ENCODE measurements at regions not wholly inside any gene's neighbourhood (a gene's known extent, or its start where the extent isn't known, plus 50 kb on each side); places are given as distances from the start of the nearest gene placed in this dataset.

GRCh38 chr16:87076950-87077749 lies 240.0 kb downstream of the C16orf95 start:
- FAIRE-seq: no peak
- TF ChIP-seq POLR2A (IDR thresholded peaks at IDR 0.05; ENCODE audit: low read depth, low read length): no peak
- TF ChIP-seq TAF1 (IDR thresholded peaks at IDR 0.05; ENCODE audit: borderline replicate concordance, low read depth, low read length): no peak
- no peak for TF ChIP-seq POLR2AphosphoS5 (IDR thresholded peaks at IDR 0.05; ENCODE audit: low read depth, low read length)
- DNase-seq (ENCODE audit: insufficient read length): no peak

- TF ChIP-seq POLR2A (IDR thresholded peaks at IDR 0.05; ENCODE audit: low read depth, low read length) (no peak), POLR2AphosphoS5 (IDR thresholded peaks at IDR 0.05; ENCODE audit: low read depth, low read length) (no peak), TAF1 (IDR thresholded peaks at IDR 0.05; ENCODE audit: borderline replicate concordance, low read depth, low read length) (no peak)
- DNase-seq (ENCODE audit: insufficient read length): no peak
- FAIRE-seq: no peak
Measured at GRCh38 chr16:87077750-87078127, 239.5 kb downstream of the C16orf95 start.

GRCh38 chr16:87080571-87081167 lies 236.5 kb downstream of the C16orf95 start:
- FAIRE-seq (no peak), DNase-seq (ENCODE audit: insufficient read length) (no peak)
- no peak for TF ChIP-seq POLR2A (IDR thresholded peaks at IDR 0.05; ENCODE audit: low read depth, low read length)
- TF ChIP-seq POLR2AphosphoS5 (IDR thresholded peaks at IDR 0.05; ENCODE audit: low read depth, low read length): no peak
- no peak for TF ChIP-seq TAF1 (IDR thresholded peaks at IDR 0.05; ENCODE audit: borderline replicate concordance, low read depth, low read length)

- TF ChIP-seq POLR2AphosphoS5 (IDR thresholded peaks at IDR 0.05; ENCODE audit: low read depth, low read length) (no peak), TAF1 (IDR thresholded peaks at IDR 0.05; ENCODE audit: borderline replicate concordance, low read depth, low read length) (no peak), POLR2A (IDR thresholded peaks at IDR 0.05; ENCODE audit: low read depth, low read length) (no peak)
- DNase-seq (ENCODE audit: insufficient read length) (no peak), FAIRE-seq (no peak)
Measured at GRCh38 chr16:87085441-87085840, 231.8 kb downstream of the C16orf95 start.

- DNase-seq (ENCODE audit: insufficient read length): no peak
- no peak for TF ChIP-seq POLR2A (IDR thresholded peaks at IDR 0.05; ENCODE audit: low read depth, low read length)
- TF ChIP-seq POLR2AphosphoS5 (IDR thresholded peaks at IDR 0.05; ENCODE audit: low read depth, low read length): no peak
- FAIRE-seq: no peak
Measured at GRCh38 chr16:87086156-87086555, 231.0 kb downstream of the C16orf95 start.

- DNase-seq (ENCODE audit: insufficient read length) (no peak), FAIRE-seq (no peak)
- TF ChIP-seq TAF1 (IDR thresholded peaks at IDR 0.05; ENCODE audit: borderline replicate concordance, low read depth, low read length) (no peak), POLR2A (IDR thresholded peaks at IDR 0.05; ENCODE audit: low read depth, low read length) (no peak), POLR2AphosphoS5 (IDR thresholded peaks at IDR 0.05; ENCODE audit: low read depth, low read length) (no peak)
Measured at GRCh38 chr16:87086575-87086974, 230.6 kb downstream of the C16orf95 start.

DNA sequence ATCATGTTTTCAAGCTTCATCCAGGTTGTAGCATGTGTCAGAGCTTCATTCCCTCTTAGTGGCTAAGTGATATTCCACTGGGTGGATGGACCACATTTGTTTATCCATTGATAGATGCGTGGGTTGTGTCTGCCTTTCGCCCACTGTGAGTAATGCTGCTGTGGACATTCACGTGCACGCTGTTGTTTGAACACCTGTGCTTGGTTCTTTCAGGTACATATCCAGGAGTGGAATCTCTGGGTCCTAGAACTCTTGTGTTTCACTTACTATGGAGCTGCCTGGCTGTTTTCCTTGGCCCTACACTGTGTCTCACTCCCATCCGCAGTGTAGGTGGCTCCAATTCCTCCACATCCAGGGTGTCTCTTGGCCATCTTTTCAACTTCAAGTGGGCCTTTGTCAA lies 224.2 kb downstream of the C16orf95 start:
- FAIRE-seq (no peak), DNase-seq (ENCODE audit: insufficient read length) (no peak)
- TF ChIP-seq TAF1 (IDR thresholded peaks at IDR 0.05; ENCODE audit: borderline replicate concordance, low read depth, low read length): no peak
- TF ChIP-seq POLR2A (IDR thresholded peaks at IDR 0.05; ENCODE audit: low read depth, low read length): no peak
- no peak for TF ChIP-seq POLR2AphosphoS5 (IDR thresholded peaks at IDR 0.05; ENCODE audit: low read depth, low read length)

GRCh38 chr16:87093804-87094555 lies 223.2 kb downstream of the C16orf95 start:
- TF ChIP-seq TAF1 (IDR thresholded peaks at IDR 0.05; ENCODE audit: borderline replicate concordance, low read depth, low read length) (no peak), POLR2A (IDR thresholded peaks at IDR 0.05; ENCODE audit: low read depth, low read length) (no peak)
- DNase-seq (ENCODE audit: insufficient read length): no peak
- FAIRE-seq: no peak

DNA sequence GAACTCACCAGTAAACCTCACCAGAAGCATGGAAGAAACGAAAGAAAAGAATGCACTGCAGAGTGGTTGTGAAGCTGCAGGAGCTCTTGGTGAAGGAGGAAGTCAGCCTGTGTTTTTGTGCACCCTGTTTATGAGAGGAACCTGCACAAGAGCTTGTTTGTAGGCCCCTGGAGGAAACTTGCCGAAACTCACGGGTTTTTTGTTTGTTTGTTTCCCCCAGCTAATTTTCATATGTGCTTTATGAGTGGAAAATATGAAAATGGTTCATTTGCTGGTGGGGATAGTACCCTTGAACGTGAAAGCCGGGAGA lies 222.7 kb downstream of the C16orf95 start:
- DNase-seq (ENCODE audit: insufficient read length) (no peak), FAIRE-seq (no peak)
- no peak for TF ChIP-seq POLR2AphosphoS5 (IDR thresholded peaks at IDR 0.05; ENCODE audit: low read depth, low read length)
- TF ChIP-seq POLR2A (IDR thresholded peaks at IDR 0.05; ENCODE audit: low read depth, low read length): no peak
- TF ChIP-seq TAF1 (IDR thresholded peaks at IDR 0.05; ENCODE audit: borderline replicate concordance, low read depth, low read length): no peak

GRCh38 chr16:87095271-87095670 lies 221.9 kb downstream of the C16orf95 start:
- DNase-seq (ENCODE audit: insufficient read length): no peak
- TF ChIP-seq TAF1 (IDR thresholded peaks at IDR 0.05; ENCODE audit: borderline replicate concordance, low read depth, low read length) (no peak), POLR2A (IDR thresholded peaks at IDR 0.05; ENCODE audit: low read depth, low read length) (no peak), POLR2AphosphoS5 (IDR thresholded peaks at IDR 0.05; ENCODE audit: low read depth, low read length) (no peak)
- no peak for FAIRE-seq

- no peak for FAIRE-seq
- no peak for DNase-seq (ENCODE audit: insufficient read length)
- no peak for TF ChIP-seq POLR2AphosphoS5 (IDR thresholded peaks at IDR 0.05; ENCODE audit: low read depth, low read length)
- TF ChIP-seq POLR2A (IDR thresholded peaks at IDR 0.05; ENCODE audit: low read depth, low read length): no peak
- TF ChIP-seq TAF1 (IDR thresholded peaks at IDR 0.05; ENCODE audit: borderline replicate concordance, low read depth, low read length): no peak
Measured at GRCh38 chr16:87096746-87097333, 220.4 kb downstream of the C16orf95 start.

Data from GM12892 (cell line).